ENCODE measurements at regions not wholly inside any gene's neighbourhood (a gene's known extent, or its start where the extent isn't known, plus 50 kb on each side); places are given as distances from the start of the nearest gene placed in this dataset.

DNA sequence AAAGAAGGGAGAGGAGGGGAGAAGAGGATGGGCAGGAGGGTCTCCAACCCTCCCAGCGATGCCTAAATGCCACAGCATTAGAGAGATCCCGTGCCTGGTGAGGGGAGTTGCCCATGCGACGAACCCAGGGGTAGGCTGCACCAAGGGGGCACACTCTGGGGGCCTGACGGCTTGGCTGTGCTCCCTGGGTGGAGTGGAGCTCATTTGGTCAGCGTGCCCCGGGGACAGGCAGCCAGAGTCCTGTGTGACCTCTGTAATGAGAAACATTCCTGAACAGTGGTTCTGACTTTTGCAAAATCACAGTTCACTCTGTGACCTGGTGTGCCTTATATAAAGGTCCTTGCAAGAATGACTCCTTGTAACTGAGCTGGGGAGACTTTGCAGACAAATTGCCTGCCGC lies 205.0 kb upstream of the N4BP1 start:
- H3K9me3 ChIP-seq = no peaks in the 10 kb centered on the region
- no peaks in the 10 kb centered on the region for H3K36me3 ChIP-seq
- H3K4me3 ChIP-seq = no peak overlapping the region
- DNase-seq (no peak), ATAC-seq (no peak)
- H3K4me1 ChIP-seq = no peaks in the 10 kb centered on the region
- intact Hi-C loops (cut with DNase I; ENCODE audit: low total_unique reads) (no loop called here), in situ Hi-C loops (cut with MboI; ENCODE audit: low sequenced_read_pairs in 4 of 4) (no loop called here)
- no peak overlapping the region for H3K27ac ChIP-seq
- peaks cover 7 to 24% (median 20%) of the 10 kb centered on the region in 3 donors for H3K27me3 ChIP-seq
- TF ChIP-seq POLR2A (IDR thresholded peaks at IDR 0.05) = no peak
- TF ChIP-seq, protein P1, sequence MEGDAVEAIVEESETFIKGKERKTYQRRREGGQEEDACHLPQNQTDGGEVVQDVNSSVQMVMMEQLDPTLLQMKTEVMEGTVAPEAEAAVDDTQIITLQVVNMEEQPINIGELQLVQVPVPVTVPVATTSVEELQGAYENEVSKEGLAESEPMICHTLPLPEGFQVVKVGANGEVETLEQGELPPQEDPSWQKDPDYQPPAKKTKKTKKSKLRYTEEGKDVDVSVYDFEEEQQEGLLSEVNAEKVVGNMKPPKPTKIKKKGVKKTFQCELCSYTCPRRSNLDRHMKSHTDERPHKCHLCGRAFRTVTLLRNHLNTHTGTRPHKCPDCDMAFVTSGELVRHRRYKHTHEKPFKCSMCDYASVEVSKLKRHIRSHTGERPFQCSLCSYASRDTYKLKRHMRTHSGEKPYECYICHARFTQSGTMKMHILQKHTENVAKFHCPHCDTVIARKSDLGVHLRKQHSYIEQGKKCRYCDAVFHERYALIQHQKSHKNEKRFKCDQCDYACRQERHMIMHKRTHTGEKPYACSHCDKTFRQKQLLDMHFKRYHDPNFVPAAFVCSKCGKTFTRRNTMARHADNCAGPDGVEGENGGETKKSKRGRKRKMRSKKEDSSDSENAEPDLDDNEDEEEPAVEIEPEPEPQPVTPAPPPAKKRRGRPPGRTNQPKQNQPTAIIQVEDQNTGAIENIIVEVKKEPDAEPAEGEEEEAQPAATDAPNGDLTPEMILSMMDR (IDR thresholded peaks at IDR 0.05 in 4 of 5, conservative IDR thresholded peaks at IDR 0.05 in 1 of 5) = no peak

DNA sequence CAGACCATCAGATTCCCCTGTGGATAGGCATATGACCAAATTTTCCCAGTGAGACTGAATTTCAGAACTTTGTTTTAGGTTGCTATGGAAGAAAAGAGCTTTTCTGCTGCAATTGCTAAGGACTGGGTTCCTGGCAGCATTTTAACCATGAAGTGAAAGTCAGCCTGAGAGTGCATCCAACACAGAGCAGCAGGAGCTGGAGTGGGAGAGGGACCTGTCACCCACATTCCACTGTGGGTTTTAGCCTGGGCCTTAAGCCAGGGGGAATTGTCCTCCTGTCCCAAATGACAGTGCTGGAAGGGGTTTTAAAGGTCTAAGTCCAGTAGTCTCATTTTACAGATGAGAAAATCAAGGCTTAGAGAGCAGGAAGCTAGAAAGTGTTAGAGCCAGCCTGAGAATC lies 203.5 kb upstream of the N4BP1 start:
- intact Hi-C loops (cut with DNase I; ENCODE audit: low total_unique reads) = no loop called here
- Histone ChIP-seq H3K4me3 (no peak overlapping the region), H3K27me3 (peaks cover 7 to 27% (median 26%) of the 10 kb centered on the region in 3 donors)

DNA sequence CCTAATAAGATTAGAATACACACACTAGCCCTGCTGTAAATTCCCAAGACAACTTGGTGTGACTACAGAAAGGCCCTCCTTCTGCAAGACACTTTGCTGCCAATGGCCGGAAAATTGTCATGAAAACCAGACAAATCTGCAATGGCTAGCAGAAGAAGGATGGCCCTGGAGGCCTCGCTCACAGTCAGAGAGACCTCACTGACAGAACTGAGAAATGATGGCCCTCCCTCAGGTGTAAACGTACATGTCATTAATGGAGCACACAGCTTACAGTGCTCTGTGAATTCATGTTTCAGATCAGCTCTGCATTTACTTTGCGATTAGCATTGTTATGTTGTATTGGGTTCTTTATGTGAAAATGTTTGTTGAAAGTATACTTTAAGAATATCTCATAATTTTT lies 202.9 kb upstream of the N4BP1 start:
- no peak overlapping the region for H3K27ac ChIP-seq
- ATAC-seq (no peak), DNase-seq (no peak)
- intact Hi-C loops (cut with DNase I; ENCODE audit: low total_unique reads) (no loop called here), in situ Hi-C loops (cut with MboI; ENCODE audit: low sequenced_read_pairs in 4 of 4) (no loop called here)
- no peak overlapping the region for H3K4me3 ChIP-seq
- no peaks in the 10 kb centered on the region for H3K4me1 ChIP-seq
- TF ChIP-seq, protein P1 (IDR thresholded peaks at IDR 0.05 in 4 of 5, conservative IDR thresholded peaks at IDR 0.05 in 1 of 5) = no peak
- no peak for TF ChIP-seq POLR2A (IDR thresholded peaks at IDR 0.05)
- no peaks in the 10 kb centered on the region for H3K36me3 ChIP-seq
- no peaks in the 10 kb centered on the region for H3K9me3 ChIP-seq
- peaks cover 7 to 27% (median 26%) of the 10 kb centered on the region in 3 donors for H3K27me3 ChIP-seq

More for the DNA sequence above, 203.5 kb upstream of the N4BP1 start:
- Histone ChIP-seq H3K9me3 (no peaks in the 10 kb centered on the region), H3K27ac (no peak overlapping the region), H3K36me3 (no peaks in the 10 kb centered on the region), H3K4me1 (no peaks in the 10 kb centered on the region)
- DNase-seq = no peak
- no peak for ATAC-seq
- TF ChIP-seq, protein P1 (IDR thresholded peaks at IDR 0.05 in 4 of 5, conservative IDR thresholded peaks at IDR 0.05 in 1 of 5) = no peak
- no peak for TF ChIP-seq POLR2A (IDR thresholded peaks at IDR 0.05)
- in situ Hi-C loops (cut with MboI; ENCODE audit: low sequenced_read_pairs in 4 of 4) = no loop called here

DNA sequence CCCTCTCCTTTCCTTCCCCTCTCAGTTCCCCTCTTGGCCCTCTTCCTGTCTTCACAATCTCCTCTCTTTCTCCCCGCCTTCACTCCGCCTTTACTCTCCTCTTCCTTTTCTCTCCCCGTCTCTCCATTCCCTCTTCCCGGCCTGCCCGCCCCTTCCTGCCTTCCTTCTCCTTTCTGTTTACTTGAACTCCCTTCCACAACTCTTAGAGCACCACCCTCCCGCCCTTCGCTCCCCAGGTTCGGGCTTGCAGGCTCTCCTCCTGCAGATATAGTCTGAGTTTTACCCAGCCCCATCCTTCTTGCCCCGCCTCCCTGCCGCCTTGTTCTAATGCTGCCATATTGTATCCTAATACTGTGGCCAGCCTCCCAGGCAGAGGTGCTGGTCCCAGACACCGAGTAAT lies 201.5 kb upstream of the N4BP1 start:
- in situ Hi-C loops (cut with MboI; ENCODE audit: low sequenced_read_pairs in 4 of 4) (no loop called here), intact Hi-C loops (cut with DNase I; ENCODE audit: low total_unique reads) (no loop called here)
- Histone ChIP-seq H3K27ac (no peak overlapping the region), H3K4me1 (no peaks in the 10 kb centered on the region), H3K4me3 (no peak overlapping the region), H3K9me3 (no peaks in the 10 kb centered on the region), H3K27me3 (peaks cover 7 to 27% (median 26%) of the 10 kb centered on the region in 3 donors), H3K36me3 (no peaks in the 10 kb centered on the region)
- no peak for ATAC-seq
- DNase-seq = no peak
- TF ChIP-seq, protein P1 (IDR thresholded peaks at IDR 0.05 in 4 of 5, conservative IDR thresholded peaks at IDR 0.05 in 1 of 5) = no peak
- no peak for TF ChIP-seq POLR2A (IDR thresholded peaks at IDR 0.05)

DNA sequence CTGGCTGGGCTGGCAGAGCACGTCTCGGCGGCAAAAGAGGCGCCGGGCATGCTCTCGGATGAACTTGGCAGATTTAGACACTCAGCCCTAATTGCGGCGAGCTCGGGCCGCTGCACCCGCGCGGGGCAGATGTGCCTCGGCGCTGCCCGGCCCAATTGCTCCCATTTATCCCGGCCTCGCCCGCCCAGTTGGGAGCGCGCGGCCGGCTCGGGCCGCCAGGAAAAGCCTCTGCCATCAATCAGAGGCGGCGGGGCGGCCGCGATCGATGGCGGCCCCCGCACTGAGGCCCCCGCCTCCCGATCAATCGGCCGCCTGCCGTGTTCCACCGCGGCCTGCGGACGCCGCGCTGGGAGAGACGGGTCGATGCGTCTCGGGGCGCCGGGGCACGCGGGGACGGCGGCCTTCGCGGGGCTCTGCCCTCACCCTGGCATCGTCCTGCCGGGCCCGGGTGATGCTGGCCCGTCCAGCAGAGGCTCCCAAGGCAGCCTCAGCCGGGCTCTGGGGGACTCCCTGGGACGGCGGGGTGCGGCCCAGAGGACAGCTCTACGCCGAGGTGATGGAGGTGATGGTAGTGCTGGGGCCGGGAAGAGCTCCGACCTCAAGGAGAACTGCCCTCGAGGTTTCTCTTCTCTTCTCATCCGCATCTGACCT lies 200.9 kb upstream of the N4BP1 start:
- H3K4me3 ChIP-seq = no peak overlapping the region
- no peaks in the 10 kb centered on the region for H3K4me1 ChIP-seq
- TF ChIP-seq, protein P1 (IDR thresholded peaks at IDR 0.05 in 4 of 5, conservative IDR thresholded peaks at IDR 0.05 in 1 of 5) = no peak
- TF ChIP-seq POLR2A (IDR thresholded peaks at IDR 0.05) = no peak
- DNase-seq = no peak
- H3K27ac ChIP-seq = no peak overlapping the region
- no peaks in the 10 kb centered on the region for H3K36me3 ChIP-seq
- intact Hi-C loops (cut with DNase I; ENCODE audit: low total_unique reads) = no loop called here
- in situ Hi-C loops (cut with MboI; ENCODE audit: low sequenced_read_pairs in 4 of 4) = no loop called here
- no peaks in the 10 kb centered on the region for H3K9me3 ChIP-seq
- H3K27me3 ChIP-seq = peaks cover 7 to 27% (median 26%) of the 10 kb centered on the region in 3 donors
- no peak for ATAC-seq

Measured in gastrocnemius medialis (tissue), 4 donors.